ENCODE measurements at regions not wholly inside any gene's neighbourhood (a gene's known extent, or its start where the extent isn't known, plus 50 kb on each side); places are given as distances from the start of the nearest gene placed in this dataset.

DNA sequence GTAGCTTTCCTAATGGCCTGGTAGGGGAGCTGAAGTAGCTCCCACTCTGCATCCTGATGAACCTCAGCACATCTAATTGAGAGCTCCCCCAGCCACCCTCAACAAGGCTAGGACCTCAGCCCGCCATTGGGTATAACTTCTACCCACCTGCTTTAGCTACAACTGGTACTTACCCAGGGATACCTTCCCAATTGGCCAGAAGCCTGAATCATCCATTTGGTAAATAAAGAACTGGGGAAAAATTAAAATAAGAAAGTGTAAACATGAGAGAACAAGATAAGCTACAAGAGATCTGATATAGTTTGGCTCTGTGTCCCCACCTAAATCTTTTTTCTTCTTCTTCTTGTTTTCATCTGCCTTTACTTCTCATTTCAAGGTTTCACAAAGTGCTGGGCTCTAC lies 372.0 kb downstream of the CMPK2 start:
- DNase-seq, result no peak

DNA sequence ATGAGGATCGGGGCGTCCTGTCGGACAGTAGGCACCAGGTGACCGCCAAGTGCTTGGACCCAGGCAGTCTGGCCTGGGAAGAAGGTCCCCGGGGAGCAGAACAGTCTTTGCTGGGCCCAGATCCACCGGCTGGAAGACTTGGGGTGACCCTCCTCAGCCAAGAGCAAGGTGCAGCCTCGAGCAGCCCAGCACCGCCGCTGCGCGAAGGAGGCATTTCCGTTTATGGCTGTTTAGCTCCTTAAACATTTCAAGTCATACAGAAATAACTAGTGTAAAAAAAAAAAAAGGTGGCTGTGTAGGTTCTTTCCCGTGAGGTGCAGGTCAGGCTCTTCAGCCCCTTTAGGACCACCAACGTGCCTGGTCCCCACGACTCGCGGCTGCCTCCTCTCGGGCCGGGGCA lies 370.2 kb downstream of the CMPK2 start:
- DNase-seq, result no peak

- no peak for DNase-seq
These were observed 369.3 kb downstream of the CMPK2 start for GRCh38 chr2:6496376-6496775.

DNA sequence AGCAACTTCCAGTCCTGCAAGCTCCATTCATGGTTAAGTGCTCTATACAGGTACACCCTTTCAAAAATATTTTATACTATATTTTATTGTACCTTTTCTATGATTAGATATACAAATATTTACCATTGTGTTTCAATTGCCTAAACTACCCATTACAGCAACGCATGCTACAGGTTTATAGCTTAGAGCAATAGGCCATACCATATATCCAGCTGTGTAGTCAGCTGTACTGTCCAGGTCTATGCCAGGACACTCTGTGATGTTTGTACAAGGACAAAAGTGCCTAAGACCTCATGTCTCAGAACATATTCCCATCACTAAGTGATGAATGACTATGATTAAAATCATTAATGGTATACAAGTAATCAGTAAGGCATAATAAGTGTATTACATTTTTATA lies 368.7 kb downstream of the CMPK2 start:
- no peak for DNase-seq

- no peak for DNase-seq
These were observed 366.9 kb downstream of the CMPK2 start for GRCh38 chr2:6498841-6499240.

DNA sequence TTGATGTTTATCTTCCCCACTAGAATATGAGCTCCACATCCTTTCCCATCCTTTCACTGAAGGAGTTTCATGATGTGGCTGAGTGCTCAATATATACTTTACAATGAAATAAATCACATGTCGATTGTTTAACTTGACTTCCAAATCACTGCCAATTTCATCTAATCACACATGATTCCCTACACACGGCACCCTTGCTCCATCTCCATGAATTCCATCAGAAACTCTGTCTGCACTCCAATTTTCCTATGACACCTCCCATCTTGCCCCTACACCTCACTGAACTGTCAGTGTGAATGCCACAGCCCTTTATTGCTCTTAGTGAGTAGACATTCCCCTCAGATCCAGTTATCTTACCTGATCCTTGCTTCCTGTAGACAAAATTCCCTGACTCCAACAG lies 366.0 kb downstream of the CMPK2 start:
- no peak for DNase-seq

GRCh38 chr2:6506361-6506794 lies 359.3 kb downstream of the CMPK2 start:
- no peak for DNase-seq

- no peak for DNase-seq
These were observed 358.8 kb downstream of the CMPK2 start for GRCh38 chr2:6506859-6507258.

DNA sequence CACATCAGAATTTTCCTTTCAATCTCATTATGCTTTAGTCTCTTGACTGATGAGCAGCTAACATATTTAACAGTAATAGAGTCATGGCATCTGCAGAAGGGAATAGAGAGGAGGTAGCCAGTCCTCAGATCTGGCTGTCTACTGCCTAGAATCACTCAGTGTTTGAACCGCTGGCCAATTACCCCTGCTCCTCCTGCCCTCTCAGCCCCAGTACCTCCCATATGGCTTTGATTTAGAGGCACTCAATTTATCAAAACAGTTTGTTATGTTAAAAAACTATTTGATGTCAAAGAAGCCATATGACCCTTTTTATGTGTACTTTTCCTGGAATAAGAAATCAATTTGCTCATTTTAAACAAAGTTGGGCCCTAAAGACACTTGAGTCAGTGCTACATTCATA lies 355.2 kb downstream of the CMPK2 start:
- no peak for DNase-seq

- DNase-seq, result no peak
These were observed 353.1 kb downstream of the CMPK2 start for GRCh38 chr2:6512589-6512988.

GRCh38 chr2:6516674-6517073 lies 349.0 kb downstream of the CMPK2 start:
- DNase-seq, result no peak

DNA sequence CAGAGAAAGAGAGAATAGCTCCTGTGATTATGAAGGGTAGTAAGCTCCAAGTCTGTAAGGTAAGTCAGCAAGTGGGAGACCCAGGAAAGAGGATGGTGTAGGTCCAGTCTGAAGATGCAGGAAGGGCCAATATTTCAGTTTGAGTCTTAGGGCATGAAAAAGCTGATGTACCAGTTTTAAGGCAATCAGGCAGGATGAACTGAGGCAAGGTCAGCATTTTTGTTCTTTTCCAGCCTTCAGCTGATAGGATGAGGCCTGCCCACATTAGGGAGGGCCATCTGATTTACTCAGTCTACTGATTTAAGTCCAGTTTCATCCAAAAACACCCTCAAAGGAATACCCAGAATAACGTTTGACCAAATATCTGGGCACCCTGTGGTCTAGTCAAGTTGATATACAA lies 347.3 kb downstream of the CMPK2 start:
- no peak for DNase-seq

GRCh38 chr2:6523476-6523875 lies 342.2 kb downstream of the CMPK2 start:
- DNase-seq, result no peak

GRCh38 chr2:6524691-6525474 lies 340.8 kb downstream of the CMPK2 start:
- DNase-seq, result no peak

DNA sequence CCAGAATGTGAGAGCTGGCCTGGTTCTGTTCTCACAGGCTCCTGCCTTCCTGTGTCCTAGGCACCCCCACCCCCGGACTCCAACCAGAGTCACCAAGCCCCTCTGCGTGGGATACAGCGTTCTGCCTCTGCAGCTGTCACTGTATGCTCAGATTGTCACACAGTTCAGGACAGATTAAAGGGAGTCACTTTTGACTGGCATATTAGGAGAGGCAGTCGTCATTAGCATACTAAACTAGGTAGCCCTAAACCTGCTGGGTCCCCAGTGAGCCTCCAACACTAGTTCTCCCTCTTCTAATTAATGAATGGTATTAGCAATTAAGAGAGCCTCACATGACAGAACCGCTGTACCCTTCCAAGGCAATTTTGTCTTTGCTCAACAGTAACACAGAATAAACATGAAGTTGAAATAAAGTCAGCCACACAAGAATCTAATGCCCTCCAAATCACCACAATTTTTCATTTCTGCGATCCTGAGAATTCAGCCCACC lies 340.2 kb downstream of the CMPK2 start:
- no peak for DNase-seq

- DNase-seq, result no peak
These were observed 339.4 kb downstream of the CMPK2 start for GRCh38 chr2:6526093-6526824.

DNA sequence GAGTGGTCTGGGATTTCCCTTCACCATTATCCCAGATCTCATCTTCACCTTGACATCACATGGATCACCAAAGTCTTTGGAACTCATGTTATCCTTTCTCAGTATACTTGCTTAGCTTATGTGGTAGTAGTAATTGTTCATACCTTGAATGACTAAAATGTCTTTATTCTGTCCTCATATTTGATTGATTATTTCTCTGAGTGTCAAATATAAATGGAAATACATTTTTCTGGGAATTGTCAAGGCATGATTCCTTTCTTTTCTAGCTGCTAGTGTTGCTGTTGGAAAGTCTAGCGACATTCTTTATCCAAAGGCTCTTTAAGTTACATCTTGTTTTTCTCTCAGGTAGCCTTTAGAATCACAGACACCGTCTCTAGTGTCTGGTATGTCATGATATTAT lies 334.4 kb downstream of the CMPK2 start:
- no peak for DNase-seq

GRCh38 chr2:6535572-6535971 lies 330.1 kb downstream of the CMPK2 start:
- no peak for DNase-seq

GRCh38 chr2:6538607-6539006 lies 327.1 kb downstream of the CMPK2 start:
- DNase-seq, result no peak

- no peak for DNase-seq
These were observed 320.4 kb downstream of the CMPK2 start for GRCh38 chr2:6545336-6545735.

GRCh38 chr2:6545795-6546194 lies 319.9 kb downstream of the CMPK2 start:
- no peak for DNase-seq

DNA sequence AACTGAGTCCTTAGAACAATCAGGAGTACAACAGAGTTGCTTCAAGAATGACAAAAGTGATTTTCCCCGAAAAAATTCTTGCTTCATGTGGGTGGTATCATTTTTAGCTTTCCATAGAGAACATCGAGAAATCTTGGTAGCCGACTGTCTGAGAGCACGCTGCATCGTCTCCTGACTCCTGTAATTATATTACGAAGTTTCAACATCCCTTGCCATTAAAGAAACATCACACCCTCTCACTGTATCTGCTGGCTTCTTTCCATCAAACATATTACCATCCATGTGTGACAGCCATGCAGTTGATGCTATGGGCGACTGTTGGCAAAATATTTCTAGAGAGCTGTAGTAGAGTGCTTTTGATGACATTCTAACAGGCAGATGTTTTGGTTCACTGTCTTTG lies 311.2 kb downstream of the CMPK2 start:
- DNase-seq, result no peak

DNA sequence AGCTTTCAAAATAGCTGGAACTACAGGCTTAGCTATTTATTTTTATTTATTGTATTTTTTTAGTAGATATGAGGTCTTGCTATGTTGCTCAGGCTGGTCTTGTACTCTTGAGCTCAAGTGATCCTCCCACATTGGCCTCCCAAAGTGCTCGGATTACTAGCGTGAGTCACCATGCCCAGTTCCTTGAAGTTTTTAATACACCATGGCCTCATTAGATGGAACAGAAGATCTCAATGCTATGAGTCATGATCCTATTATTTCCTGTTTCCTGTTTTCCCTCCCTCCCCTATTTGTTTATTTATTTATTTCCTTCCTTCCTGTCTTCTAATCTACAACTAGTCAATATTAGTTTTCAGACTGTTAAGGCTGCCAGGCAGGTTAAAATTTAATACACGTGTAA lies 309.0 kb downstream of the CMPK2 start:
- no peak for DNase-seq

- no peak for DNase-seq
These were observed 308.0 kb downstream of the CMPK2 start for GRCh38 chr2:6557737-6558136.

All from CD4-positive, alpha-beta T cell treated with Interleukin-21 for 1 hour (primary cell).